ENCODE measurements at regions not wholly inside any gene's neighbourhood (a gene's known extent, or its start where the extent isn't known, plus 50 kb on each side); places are given as distances from the start of the nearest gene placed in this dataset.

DNA sequence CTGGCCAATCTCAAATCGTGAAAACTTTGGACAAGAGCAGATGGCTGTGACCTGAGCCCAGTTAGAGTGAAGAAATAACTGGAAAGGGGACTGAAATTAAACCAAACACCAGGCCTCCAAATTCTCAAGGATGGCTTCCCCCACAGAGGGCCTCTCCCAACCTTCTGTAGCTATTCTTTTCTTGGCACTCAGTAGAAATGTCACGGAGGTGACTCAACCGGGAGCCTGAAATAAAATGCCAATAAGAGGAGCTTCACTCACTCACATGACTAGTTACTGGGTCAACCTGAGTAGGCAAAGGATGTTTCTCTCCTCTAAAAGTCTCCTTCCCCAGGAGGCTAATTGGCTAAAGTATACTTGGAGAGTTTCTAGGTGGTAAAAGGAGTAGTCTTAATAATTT lies 230.7 kb downstream of the MAF start:
- TF ChIP-seq, protein P1, sequence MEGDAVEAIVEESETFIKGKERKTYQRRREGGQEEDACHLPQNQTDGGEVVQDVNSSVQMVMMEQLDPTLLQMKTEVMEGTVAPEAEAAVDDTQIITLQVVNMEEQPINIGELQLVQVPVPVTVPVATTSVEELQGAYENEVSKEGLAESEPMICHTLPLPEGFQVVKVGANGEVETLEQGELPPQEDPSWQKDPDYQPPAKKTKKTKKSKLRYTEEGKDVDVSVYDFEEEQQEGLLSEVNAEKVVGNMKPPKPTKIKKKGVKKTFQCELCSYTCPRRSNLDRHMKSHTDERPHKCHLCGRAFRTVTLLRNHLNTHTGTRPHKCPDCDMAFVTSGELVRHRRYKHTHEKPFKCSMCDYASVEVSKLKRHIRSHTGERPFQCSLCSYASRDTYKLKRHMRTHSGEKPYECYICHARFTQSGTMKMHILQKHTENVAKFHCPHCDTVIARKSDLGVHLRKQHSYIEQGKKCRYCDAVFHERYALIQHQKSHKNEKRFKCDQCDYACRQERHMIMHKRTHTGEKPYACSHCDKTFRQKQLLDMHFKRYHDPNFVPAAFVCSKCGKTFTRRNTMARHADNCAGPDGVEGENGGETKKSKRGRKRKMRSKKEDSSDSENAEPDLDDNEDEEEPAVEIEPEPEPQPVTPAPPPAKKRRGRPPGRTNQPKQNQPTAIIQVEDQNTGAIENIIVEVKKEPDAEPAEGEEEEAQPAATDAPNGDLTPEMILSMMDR (IDR thresholded peaks at IDR 0.05) = no peak
- TF ChIP-seq POLR2A (IDR thresholded peaks at IDR 0.05) = no peak
